Testis (tissue), 2 donors: ENCODE measurements at regions not wholly inside any gene's neighbourhood (a gene's known extent, or its start where the extent isn't known, plus 50 kb on each side); places are given as distances from the start of the nearest gene placed in this dataset.

Experiments used
- POLR2A ChIP-seq: fragments of 450-650 bp; IDR thresholded peaks from one replicate; pipeline ENCODE4 v1.6.1; 2017; ENCODE audit warnings: antibody characterized with exemption, mild to moderate bottlenecking, moderate library complexity
- TF ChIP-seq, protein P1 (sequence below), 3 experiments: fragments of 450-650 bp in 2 of 3; fragments of 200-600 bp in 1 of 3; sonication (generic) in 1 of 3; IDR thresholded peaks; one replicate each; pipeline ENCODE4 v1.5.1; 2016 to 2019; ENCODE audit warnings: antibody characterized with exemption in 3 of 3, mild to moderate bottlenecking in 2 of 3, moderate library complexity in 1 of 3

DNA sequence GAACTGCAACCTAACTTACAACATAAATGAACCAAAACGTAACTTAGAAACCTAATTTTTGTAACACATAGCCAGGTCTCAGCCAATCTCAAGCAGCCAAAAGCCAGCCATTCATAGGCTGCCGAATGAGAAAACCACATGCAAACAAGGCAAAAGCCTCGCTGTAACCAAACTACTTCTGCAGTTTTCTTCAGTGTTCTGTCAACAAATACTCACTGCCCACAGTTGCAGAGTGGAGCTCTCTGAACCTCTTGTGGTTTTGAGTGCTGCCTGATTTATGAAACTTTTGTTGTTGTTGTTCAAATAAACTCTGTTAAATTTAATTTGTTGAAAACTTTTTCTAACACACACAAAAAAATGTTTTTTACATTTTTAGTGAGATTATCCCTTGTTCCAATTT is 251.2 kb downstream of the PAPSS1 start:
- TF ChIP-seq, protein P1, sequence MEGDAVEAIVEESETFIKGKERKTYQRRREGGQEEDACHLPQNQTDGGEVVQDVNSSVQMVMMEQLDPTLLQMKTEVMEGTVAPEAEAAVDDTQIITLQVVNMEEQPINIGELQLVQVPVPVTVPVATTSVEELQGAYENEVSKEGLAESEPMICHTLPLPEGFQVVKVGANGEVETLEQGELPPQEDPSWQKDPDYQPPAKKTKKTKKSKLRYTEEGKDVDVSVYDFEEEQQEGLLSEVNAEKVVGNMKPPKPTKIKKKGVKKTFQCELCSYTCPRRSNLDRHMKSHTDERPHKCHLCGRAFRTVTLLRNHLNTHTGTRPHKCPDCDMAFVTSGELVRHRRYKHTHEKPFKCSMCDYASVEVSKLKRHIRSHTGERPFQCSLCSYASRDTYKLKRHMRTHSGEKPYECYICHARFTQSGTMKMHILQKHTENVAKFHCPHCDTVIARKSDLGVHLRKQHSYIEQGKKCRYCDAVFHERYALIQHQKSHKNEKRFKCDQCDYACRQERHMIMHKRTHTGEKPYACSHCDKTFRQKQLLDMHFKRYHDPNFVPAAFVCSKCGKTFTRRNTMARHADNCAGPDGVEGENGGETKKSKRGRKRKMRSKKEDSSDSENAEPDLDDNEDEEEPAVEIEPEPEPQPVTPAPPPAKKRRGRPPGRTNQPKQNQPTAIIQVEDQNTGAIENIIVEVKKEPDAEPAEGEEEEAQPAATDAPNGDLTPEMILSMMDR (IDR thresholded peaks at IDR 0.05): no peak
- TF ChIP-seq POLR2A: no peak
